Cardiac fibroblast (primary cell): ENCODE measurements at regions not wholly inside any gene's neighbourhood (a gene's known extent, or its start where the extent isn't known, plus 50 kb on each side); places are given as distances from the start of the nearest gene placed in this dataset.

Source experiments
- DNase-seq, 2 donors: peaks; one replicate each; pipeline versions ENCODE4 v3.0.0 to v3.0.0-alpha.2; 2010; ENCODE audit warnings: low read depth in 2 of 2
- H3K4me3 ChIP-seq, 2 donors: replicated peaks in 1 of 2; 1 replicate in 1 of 2; 2 replicates in 1 of 2; pipeline ENCODE4 v1.5.1; 2011; ENCODE audit warnings: low read depth in 2 of 2, low read length in 2 of 2, mild to moderate bottlenecking in 2 of 2, moderate library complexity in 1 of 2
- CTCF ChIP-seq: IDR thresholded peaks from one replicate; pipeline ENCODE4 v1.5.1; 2011; ENCODE audit warnings: low read depth, mild to moderate bottlenecking, low read length, inconsistent platforms

DNA sequence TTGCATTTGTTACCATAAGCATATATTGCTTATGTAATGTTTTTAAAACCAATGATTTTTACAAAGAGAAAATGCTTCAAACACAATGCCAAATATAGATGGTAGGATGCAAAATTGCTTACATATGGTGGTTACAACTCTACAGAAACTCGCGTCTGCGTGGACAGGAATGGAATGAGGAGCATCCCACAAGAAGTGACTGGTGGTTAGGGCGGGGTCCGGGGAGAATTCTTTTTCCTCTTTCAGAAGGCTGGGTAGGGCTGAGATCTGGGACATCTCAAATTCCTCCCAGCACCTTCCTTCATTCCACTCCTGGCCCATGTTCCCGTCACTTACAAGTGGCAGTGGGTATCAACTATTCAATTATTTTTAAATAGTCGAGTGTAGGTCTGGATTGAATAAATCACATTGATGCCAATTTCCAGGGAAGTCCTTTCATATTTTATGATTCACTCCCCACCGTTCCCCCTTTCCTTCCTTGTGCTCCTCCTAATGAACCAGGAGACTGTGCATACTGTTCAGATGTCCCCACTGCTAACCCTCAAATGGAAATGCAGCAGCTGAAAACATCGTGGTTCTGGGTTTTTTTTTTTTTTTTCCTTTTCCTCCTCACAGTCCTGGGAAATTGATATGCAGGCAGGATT is 174.5 kb upstream of the POU3F1 start:
- no peak for TF ChIP-seq CTCF
- DNase-seq, result peak in 1 of 2 donors; percentile 13
- no peak overlapping the region for H3K4me3 ChIP-seq

- no peak overlapping the region for H3K4me3 ChIP-seq
- no peak for TF ChIP-seq CTCF
- DNase-seq, result no peak
Measured at GRCh38 chr1:38217316-38217715, 170.7 kb upstream of the POU3F1 start.

- H3K4me3 ChIP-seq, result no peak overlapping the region
- no peak for DNase-seq
- TF ChIP-seq CTCF, result no peak
Measured at GRCh38 chr1:38213646-38214434, 167.2 kb upstream of the POU3F1 start.

GRCh38 chr1:38210895-38211177 is 164.2 kb upstream of the POU3F1 start:
- TF ChIP-seq CTCF, result no peak
- H3K4me3 ChIP-seq, result no peak overlapping the region
- DNase-seq, result no peak

- no peak overlapping the region for H3K4me3 ChIP-seq
- DNase-seq, result no peak
- no peak for TF ChIP-seq CTCF
Measured at GRCh38 chr1:38210021-38210894, 163.7 kb upstream of the POU3F1 start.

DNA sequence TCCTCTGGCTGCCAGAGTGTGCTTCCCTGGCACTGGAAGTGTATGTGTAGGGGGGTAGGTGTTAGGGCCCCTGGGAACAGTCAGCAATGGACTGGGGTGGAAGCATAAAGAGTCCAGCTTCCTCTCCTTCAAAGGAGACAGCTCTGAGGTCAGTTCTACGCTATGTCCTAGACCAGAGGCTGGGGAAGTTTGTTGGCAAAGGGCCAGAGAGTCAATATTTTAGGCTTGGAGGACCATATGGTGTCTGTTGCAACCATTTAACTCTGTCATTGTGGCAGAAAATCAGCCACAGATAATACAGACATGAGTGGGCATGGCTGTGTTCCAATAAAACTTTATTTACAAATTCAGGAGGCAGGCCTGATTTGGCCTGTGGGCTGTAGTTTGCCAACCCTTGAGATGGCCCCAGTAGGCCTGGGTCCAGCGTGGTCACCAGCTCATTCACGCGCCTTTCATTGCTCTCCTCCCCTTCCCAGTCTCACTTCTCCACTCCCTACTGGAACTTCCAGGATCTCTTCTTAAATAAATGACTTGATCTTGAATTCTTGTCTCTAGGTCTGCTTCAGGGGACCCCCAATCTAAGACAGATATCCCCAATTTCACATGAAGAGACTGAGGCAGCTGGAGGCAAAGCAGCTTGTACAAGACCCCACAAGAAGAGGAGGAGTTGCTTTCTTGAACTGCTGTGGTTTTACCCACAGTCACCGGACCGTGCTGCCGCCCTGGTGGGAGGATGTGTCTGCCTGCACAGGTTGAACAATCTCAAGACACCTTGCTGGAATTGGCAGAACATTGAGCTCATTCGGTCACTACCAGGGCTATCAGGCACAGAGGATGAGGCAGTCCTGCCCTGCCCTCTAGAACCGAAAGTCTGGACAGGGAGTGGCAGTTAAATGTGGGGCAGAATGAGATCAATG is 162.4 kb upstream of the POU3F1 start:
- no peak for TF ChIP-seq CTCF
- H3K4me3 ChIP-seq, result no peak overlapping the region
- no peak for DNase-seq
